WTC11 (cell line): ENCODE measurements at regions not wholly inside any gene's neighbourhood (a gene's known extent, or its start where the extent isn't known, plus 50 kb on each side); places are given as distances from the start of the nearest gene placed in this dataset.
A peak's percentile ranks its signal among the peaks of the same experiment; 100 is the strongest.

ENCODE experiments used
- ATAC-seq: fragments of 200-7000 bp; cut with Tn5 transposase; 2 replicates; pipeline ENCODE4 v1.10.0; 2021; ENCODE audit warnings: mild to moderate bottlenecking, moderate library complexity
- CTCF ChIA-PET: fragments of 300-600 bp; sonication (Branson Sonifier 250); formaldehyde crosslinking; loops from one replicate; lab custom pipeline; 2021; ENCODE audit warnings: antibody characterized with exemption; lab: Charles Lee
- POLR2A ChIA-PET: fragments of 350-600 bp; sonication (Branson Sonifier 250); formaldehyde crosslinking; loops from one replicate; lab custom pipeline; 2021; ENCODE audit warnings: antibody characterized with exemption; lab: Charles Lee
- DNase-seq: peaks from one replicate; pipeline ENCODE4 v3.0.0; 2021; ENCODE audit warnings: low spot score
- H3K27ac Mint-ChIP-seq: 2 replicates; pipeline ENCODE4 v1.8.0; 2021; ENCODE audit warnings: mixed read lengths
- H3K27me3 Mint-ChIP-seq: 2 replicates; pipeline ENCODE4 v1.8.0; 2021; ENCODE audit warnings: low read depth, mild to moderate bottlenecking, moderate library complexity, mixed read lengths
- H3K36me3 Mint-ChIP-seq: 2 replicates; pipeline ENCODE4 v1.8.0; 2021; ENCODE audit warnings: mixed read lengths
- H3K4me1 Mint-ChIP-seq: 2 replicates; pipeline ENCODE4 v1.8.0; 2022; ENCODE audit warnings: mixed read lengths
- H3K4me3 Mint-ChIP-seq: 2 replicates; pipeline ENCODE4 v1.8.0; 2021; ENCODE audit warnings: mild to moderate bottlenecking, moderate library complexity, mixed read lengths
- H3K9me3 Mint-ChIP-seq: 2 replicates; pipeline ENCODE4 v1.8.0; 2021; ENCODE audit warnings: mixed read lengths
- CBFB ChIP-seq: sonication (generic); formaldehyde crosslinking; IDR thresholded peaks from 2 replicates; pipeline ENCODE4 v1.8.1; 2022; ENCODE audit warnings: mild to moderate bottlenecking, low read depth, missing genetic modification reagents
- ELF4 ChIP-seq: sonication (generic); formaldehyde crosslinking; IDR thresholded peaks from 2 replicates; pipeline ENCODE4 v1.8.1; 2022; ENCODE audit warnings: low read depth, mild to moderate bottlenecking, moderate library complexity, missing genetic modification reagents
- EMX1 ChIP-seq: fragments of 250-450 bp; sonication (Bioruptor Pico); IDR thresholded peaks from 2 replicates; pipeline ENCODE4 v1.8.0; 2021; ENCODE audit warnings: mild to moderate bottlenecking
- FOXJ3 ChIP-seq: sonication (generic); formaldehyde crosslinking; IDR thresholded peaks from 2 replicates; pipeline ENCODE4 v1.9.0; 2021; ENCODE audit warnings: missing genetic modification reagents, mild to moderate bottlenecking, borderline replicate concordance
- JAZF1 ChIP-seq: fragments of 250-450 bp; sonication (Bioruptor Pico); IDR thresholded peaks from 2 replicates; pipeline ENCODE4 v1.9.0; 2021; ENCODE audit warnings: moderate library complexity, mild to moderate bottlenecking, inconsistent platforms
- NFATC4 ChIP-seq: fragments of 250-450 bp; sonication (Bioruptor Pico); IDR thresholded peaks from 2 replicates; pipeline ENCODE4 v1.9.0; 2021; ENCODE audit warnings: mild to moderate bottlenecking
- NFE2L1 ChIP-seq: sonication (generic); formaldehyde crosslinking; IDR thresholded peaks from 2 replicates; pipeline ENCODE4 v1.8.1; 2023; ENCODE audit warnings: missing genetic modification reagents
- NFYB ChIP-seq: sonication (generic); formaldehyde crosslinking; conservative IDR thresholded peaks from 2 replicates; pipeline ENCODE4 v1.8.0; 2022; ENCODE audit warnings: low read depth, missing genetic modification reagents
- NR2C2 ChIP-seq: sonication (generic); formaldehyde crosslinking; IDR thresholded peaks from 2 replicates; pipeline ENCODE4 v1.8.0; 2022; ENCODE audit warnings: mild to moderate bottlenecking, missing genetic modification reagents
- NR3C1 ChIP-seq: sonication (generic); formaldehyde crosslinking; conservative IDR thresholded peaks from 2 replicates; pipeline ENCODE4 v1.8.1; 2023; ENCODE audit warnings: low read depth, mild to moderate bottlenecking, missing genetic modification reagents
- TCF7 ChIP-seq: sonication (generic); formaldehyde crosslinking; IDR thresholded peaks from 2 replicates; pipeline ENCODE4 v1.8.0; 2022; ENCODE audit warnings: mild to moderate bottlenecking, low read depth, missing genetic modification reagents, moderate library complexity
- TEAD1 ChIP-seq: sonication (generic); formaldehyde crosslinking; IDR thresholded peaks from 2 replicates; pipeline ENCODE4 v1.8.0; 2022; ENCODE audit warnings: mild to moderate bottlenecking, missing genetic modification reagents
- ZNF121 ChIP-seq: sonication (generic); formaldehyde crosslinking; IDR thresholded peaks from 2 replicates; pipeline ENCODE4 v1.8.0; 2023; ENCODE audit warnings: missing genetic modification reagents
- ZNF219 ChIP-seq: sonication (generic); formaldehyde crosslinking; IDR thresholded peaks from 2 replicates; pipeline ENCODE4 v1.8.0; 2023; ENCODE audit warnings: missing genetic modification reagents, mild to moderate bottlenecking, borderline replicate concordance
- ZNF416 ChIP-seq: fragments of 250-450 bp; sonication (Bioruptor Pico); IDR thresholded peaks from 2 replicates; pipeline ENCODE4 v1.9.0; 2021; ENCODE audit warnings: mild to moderate bottlenecking, inconsistent platforms
- TF ChIP-seq, protein P1 (sequence below): fragments of 250-450 bp; sonication (Bioruptor Pico); IDR thresholded peaks from 2 replicates; pipeline ENCODE4 v2.1.2; 2022; ENCODE audit warnings: mild to moderate bottlenecking, moderate library complexity
- TF ChIP-seq, protein P2 (sequence below): sonication (generic); formaldehyde crosslinking; IDR thresholded peaks from 2 replicates; pipeline ENCODE4 v1.8.1; 2022; ENCODE audit warnings: low read depth, missing genetic modification reagents, borderline replicate concordance
- TF ChIP-seq, protein P3 (sequence below): fragments of 250-450 bp; sonication (Bioruptor Pico); IDR thresholded peaks from 2 replicates; pipeline ENCODE4 v1.9.0; 2021; ENCODE audit warnings: mild to moderate bottlenecking, borderline replicate concordance
- TF ChIP-seq, protein P4 (sequence below): fragments of 250-450 bp; sonication (Bioruptor Pico); IDR thresholded peaks from 2 replicates; pipeline ENCODE4 v1.9.0; 2021; ENCODE audit warnings: mild to moderate bottlenecking

DNA sequence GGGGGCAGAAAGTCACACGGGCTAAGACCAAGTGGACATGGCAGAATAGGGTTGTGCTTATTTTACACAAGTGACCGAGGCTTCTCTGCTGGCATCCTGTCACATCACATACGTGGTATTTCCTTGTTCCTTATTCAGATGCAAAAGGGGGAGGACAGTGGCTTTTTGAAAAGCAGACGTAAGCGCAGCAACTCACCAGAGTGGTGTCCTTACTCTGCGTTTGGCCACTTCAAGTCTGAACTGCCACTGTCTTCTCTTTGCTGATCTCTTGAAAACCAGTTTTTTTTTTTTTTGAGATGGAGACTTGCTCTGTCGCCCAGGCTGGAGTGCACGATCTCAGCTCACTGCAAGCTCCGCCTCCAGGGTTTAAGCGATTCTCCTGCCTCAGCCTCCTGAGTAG is 113.2 kb downstream of the SOX2 start:
- no peaks in the 10 kb centered on the region for H3K27me3 Mint-ChIP-seq
- H3K9me3 Mint-ChIP-seq, result peaks cover under 1% of the 10 kb centered on the region
- no peak for DNase-seq
- H3K36me3 Mint-ChIP-seq, result no peaks in the 10 kb centered on the region
- H3K4me3 Mint-ChIP-seq, result no peak overlapping the region; the same call in 1 of the 2 replicates
- peaks cover 15% of the 10 kb centered on the region for H3K4me1 Mint-ChIP-seq
- ATAC-seq, result peak; percentile 72
- CTCF ChIA-PET, result interaction anchor here (0.6 kb wide), 2 partner anchors 17 to 67 kb away, joined by 5 read pairs; no protein-coding TSS in a partner anchor
- no peak overlapping the region for H3K27ac Mint-ChIP-seq
- POLR2A ChIA-PET, result no interaction called here
- TF ChIP-seq, protein P1, sequence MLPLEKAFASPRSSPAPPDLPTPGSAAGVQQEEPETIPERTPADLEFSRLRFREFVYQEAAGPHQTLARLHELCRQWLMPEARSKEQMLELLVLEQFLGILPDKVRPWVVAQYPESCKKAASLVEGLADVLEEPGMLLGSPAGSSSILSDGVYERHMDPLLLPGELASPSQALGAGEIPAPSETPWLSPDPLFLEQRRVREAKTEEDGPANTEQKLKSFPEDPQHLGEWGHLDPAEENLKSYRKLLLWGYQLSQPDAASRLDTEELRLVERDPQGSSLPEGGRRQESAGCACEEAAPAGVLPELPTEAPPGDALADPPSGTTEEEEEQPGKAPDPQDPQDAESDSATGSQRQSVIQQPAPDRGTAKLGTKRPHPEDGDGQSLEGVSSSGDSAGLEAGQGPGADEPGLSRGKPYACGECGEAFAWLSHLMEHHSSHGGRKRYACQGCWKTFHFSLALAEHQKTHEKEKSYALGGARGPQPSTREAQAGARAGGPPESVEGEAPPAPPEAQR (CRISPR knock-in tag), result no peak
- TF ChIP-seq, protein P2, sequence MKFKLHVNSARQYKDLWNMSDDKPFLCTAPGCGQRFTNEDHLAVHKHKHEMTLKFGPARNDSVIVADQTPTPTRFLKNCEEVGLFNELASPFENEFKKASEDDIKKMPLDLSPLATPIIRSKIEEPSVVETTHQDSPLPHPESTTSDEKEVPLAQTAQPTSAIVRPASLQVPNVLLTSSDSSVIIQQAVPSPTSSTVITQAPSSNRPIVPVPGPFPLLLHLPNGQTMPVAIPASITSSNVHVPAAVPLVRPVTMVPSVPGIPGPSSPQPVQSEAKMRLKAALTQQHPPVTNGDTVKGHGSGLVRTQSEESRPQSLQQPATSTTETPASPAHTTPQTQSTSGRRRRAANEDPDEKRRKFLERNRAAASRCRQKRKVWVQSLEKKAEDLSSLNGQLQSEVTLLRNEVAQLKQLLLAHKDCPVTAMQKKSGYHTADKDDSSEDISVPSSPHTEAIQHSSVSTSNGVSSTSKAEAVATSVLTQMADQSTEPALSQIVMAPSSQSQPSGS (CRISPR knock-in tag), result no peak
- TF ChIP-seq TEAD1 (CRISPR knock-in tag), result no peak
- TF ChIP-seq NFYB (CRISPR knock-in tag), result no peak
- no peak for TF ChIP-seq FOXJ3 (CRISPR knock-in tag)
- TF ChIP-seq JAZF1 (CRISPR knock-in tag), result no peak
- no peak for TF ChIP-seq NR2C2
- TF ChIP-seq, protein P3, sequence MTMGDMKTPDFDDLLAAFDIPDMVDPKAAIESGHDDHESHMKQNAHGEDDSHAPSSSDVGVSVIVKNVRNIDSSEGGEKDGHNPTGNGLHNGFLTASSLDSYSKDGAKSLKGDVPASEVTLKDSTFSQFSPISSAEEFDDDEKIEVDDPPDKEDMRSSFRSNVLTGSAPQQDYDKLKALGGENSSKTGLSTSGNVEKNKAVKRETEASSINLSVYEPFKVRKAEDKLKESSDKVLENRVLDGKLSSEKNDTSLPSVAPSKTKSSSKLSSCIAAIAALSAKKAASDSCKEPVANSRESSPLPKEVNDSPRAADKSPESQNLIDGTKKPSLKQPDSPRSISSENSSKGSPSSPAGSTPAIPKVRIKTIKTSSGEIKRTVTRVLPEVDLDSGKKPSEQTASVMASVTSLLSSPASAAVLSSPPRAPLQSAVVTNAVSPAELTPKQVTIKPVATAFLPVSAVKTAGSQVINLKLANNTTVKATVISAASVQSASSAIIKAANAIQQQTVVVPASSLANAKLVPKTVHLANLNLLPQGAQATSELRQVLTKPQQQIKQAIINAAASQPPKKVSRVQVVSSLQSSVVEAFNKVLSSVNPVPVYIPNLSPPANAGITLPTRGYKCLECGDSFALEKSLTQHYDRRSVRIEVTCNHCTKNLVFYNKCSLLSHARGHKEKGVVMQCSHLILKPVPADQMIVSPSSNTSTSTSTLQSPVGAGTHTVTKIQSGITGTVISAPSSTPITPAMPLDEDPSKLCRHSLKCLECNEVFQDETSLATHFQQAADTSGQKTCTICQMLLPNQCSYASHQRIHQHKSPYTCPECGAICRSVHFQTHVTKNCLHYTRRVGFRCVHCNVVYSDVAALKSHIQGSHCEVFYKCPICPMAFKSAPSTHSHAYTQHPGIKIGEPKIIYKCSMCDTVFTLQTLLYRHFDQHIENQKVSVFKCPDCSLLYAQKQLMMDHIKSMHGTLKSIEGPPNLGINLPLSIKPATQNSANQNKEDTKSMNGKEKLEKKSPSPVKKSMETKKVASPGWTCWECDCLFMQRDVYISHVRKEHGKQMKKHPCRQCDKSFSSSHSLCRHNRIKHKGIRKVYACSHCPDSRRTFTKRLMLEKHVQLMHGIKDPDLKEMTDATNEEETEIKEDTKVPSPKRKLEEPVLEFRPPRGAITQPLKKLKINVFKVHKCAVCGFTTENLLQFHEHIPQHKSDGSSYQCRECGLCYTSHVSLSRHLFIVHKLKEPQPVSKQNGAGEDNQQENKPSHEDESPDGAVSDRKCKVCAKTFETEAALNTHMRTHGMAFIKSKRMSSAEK, result no peak
- no peak for TF ChIP-seq ZNF416 (CRISPR knock-in tag)
- TF ChIP-seq TCF7 (CRISPR knock-in tag), result no peak
- TF ChIP-seq NFE2L1, result no peak
- TF ChIP-seq ELF4 (CRISPR knock-in tag), result no peak
- TF ChIP-seq ZNF219 (CRISPR knock-in tag), result no peak
- TF ChIP-seq EMX1, result no peak
- TF ChIP-seq CBFB (CRISPR knock-in tag), result no peak
- TF ChIP-seq ZNF121 (CRISPR knock-in tag), result no peak
- TF ChIP-seq NR3C1 (CRISPR knock-in tag), result no peak
- TF ChIP-seq, protein P4, sequence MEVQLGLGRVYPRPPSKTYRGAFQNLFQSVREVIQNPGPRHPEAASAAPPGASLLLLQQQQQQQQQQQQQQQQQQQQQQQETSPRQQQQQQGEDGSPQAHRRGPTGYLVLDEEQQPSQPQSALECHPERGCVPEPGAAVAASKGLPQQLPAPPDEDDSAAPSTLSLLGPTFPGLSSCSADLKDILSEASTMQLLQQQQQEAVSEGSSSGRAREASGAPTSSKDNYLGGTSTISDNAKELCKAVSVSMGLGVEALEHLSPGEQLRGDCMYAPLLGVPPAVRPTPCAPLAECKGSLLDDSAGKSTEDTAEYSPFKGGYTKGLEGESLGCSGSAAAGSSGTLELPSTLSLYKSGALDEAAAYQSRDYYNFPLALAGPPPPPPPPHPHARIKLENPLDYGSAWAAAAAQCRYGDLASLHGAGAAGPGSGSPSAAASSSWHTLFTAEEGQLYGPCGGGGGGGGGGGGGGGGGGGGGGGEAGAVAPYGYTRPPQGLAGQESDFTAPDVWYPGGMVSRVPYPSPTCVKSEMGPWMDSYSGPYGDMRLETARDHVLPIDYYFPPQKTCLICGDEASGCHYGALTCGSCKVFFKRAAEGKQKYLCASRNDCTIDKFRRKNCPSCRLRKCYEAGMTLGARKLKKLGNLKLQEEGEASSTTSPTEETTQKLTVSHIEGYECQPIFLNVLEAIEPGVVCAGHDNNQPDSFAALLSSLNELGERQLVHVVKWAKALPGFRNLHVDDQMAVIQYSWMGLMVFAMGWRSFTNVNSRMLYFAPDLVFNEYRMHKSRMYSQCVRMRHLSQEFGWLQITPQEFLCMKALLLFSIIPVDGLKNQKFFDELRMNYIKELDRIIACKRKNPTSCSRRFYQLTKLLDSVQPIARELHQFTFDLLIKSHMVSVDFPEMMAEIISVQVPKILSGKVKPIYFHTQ (CRISPR knock-in tag), result no peak
- no peak for TF ChIP-seq NFATC4
- TF ChIP-seq, all 79 proteins: peak for 0
